OCI-LY7 (cell line): ENCODE measurements at regions not wholly inside any gene's neighbourhood (a gene's known extent, or its start where the extent isn't known, plus 50 kb on each side); places are given as distances from the start of the nearest gene placed in this dataset.

Source experiments
- BruUV-seq: library from RNA; stranded (reverse); fragments of 400-500 nt; replicated peaks from 2 replicates; lab custom pipeline; 2021; lab: Mats Ljungman, UMichigan
- CTCF ChIA-PET: fragments of 300-600 bp; sonication (Branson Sonifier 250); formaldehyde crosslinking; loops from one replicate; lab custom pipeline; 2022; ENCODE audit warnings: antibody characterized with exemption; ENCODE audit not compliant: unreplicated experiment; lab: Charles Lee
- POLR2A ChIA-PET: fragments of 300-600 bp; sonication (Branson Sonifier 250); formaldehyde crosslinking; loops from one replicate; lab custom pipeline; 2022; ENCODE audit warnings: antibody characterized with exemption; lab: Charles Lee
- DNase-seq: peaks from one replicate; pipeline ENCODE4 v3.0.0-alpha.2; 2015; ENCODE audit warnings: low spot score
- H2AFZ ChIP-seq: fragments of 200-600 bp; sonication (generic), shearing (Covaris generic); 2 replicates; pipeline ENCODE4 v1.6.1; 2014; ENCODE audit warnings: mild to moderate bottlenecking, antibody characterized with exemption, low read length, moderate library complexity
- H3K27ac ChIP-seq: fragments of 200-600 bp; sonication (generic); 2 replicates; pipeline ENCODE4 v1.5.1; 2014; ENCODE audit warnings: mixed run types, low read depth, mild to moderate bottlenecking, moderate library complexity, low read length, inconsistent platforms; ENCODE audit not compliant: poor library complexity, severe bottlenecking
- H3K36me3 ChIP-seq: fragments of 200-600 bp; sonication (generic); 2 replicates; pipeline ENCODE4 v1.6.1; 2014; ENCODE audit warnings: mild to moderate bottlenecking, antibody characterized with exemption, low read length, moderate library complexity, mixed read lengths; ENCODE audit not compliant: insufficient read depth
- H3K4me1 ChIP-seq: fragments of 200-600 bp; sonication (generic); 2 replicates; pipeline ENCODE4 v1.5.1; 2014; ENCODE audit warnings: mild to moderate bottlenecking, low read length; ENCODE audit not compliant: insufficient read depth, poor library complexity, severe bottlenecking
- H3K4me2 ChIP-seq: fragments of 200-600 bp; sonication (generic); 2 replicates; pipeline ENCODE4 v1.6.1; 2014; ENCODE audit warnings: mild to moderate bottlenecking, low read length
- H3K4me3 ChIP-seq: fragments of 200-600 bp; sonication (generic); 2 replicates; pipeline ENCODE4 v1.5.1; 2014; ENCODE audit warnings: mild to moderate bottlenecking, low read depth, low read length; ENCODE audit not compliant: poor library complexity, severe bottlenecking
- H3K79me2 ChIP-seq: fragments of 200-600 bp; sonication (generic); 2 replicates; pipeline ENCODE4 v1.6.1; 2016; ENCODE audit warnings: low read depth, mild to moderate bottlenecking, low read length, moderate library complexity, mixed read lengths; ENCODE audit not compliant: insufficient read depth
- H3K9me2 ChIP-seq: fragments of 200-600 bp; sonication (generic); 2 replicates; pipeline ENCODE4 v1.6.1; 2016; ENCODE audit warnings: mild to moderate bottlenecking, low read length, mixed read lengths; ENCODE audit not compliant: insufficient read depth
- H3K9me3 ChIP-seq: fragments of 200-600 bp; sonication (generic); 2 replicates; pipeline ENCODE4 v1.6.1; 2014; ENCODE audit warnings: mild to moderate bottlenecking, mixed run types, low read length, mixed read lengths
- H4K20me1 ChIP-seq: fragments of 200-600 bp; sonication (generic); 2 replicates; pipeline ENCODE4 v1.6.1; 2014; ENCODE audit warnings: mild to moderate bottlenecking, antibody characterized with exemption, low read length, moderate library complexity, mixed read lengths; ENCODE audit not compliant: insufficient read depth
- EZH2phosphoT487 ChIP-seq: fragments of 200-600 bp; sonication (generic); IDR thresholded peaks from 2 replicates; pipeline ENCODE4 v1.6.1; 2018; ENCODE audit warnings: low read depth, borderline replicate concordance, mild to moderate bottlenecking, mixed run types, antibody characterized with exemption, low read length, moderate library complexity, mixed read lengths
- intact Hi-C: fragments of 100-400 bp; cut with micrococcal nuclease; formaldehyde crosslinking; loops from one replicate; pipeline ENCODE4 v1.10.0; 2022; ENCODE audit not compliant: unreplicated experiment
- TF ChIP-seq, protein P1 (sequence below): fragments of 200-600 bp; sonication (generic); conservative IDR thresholded peaks from 2 replicates; pipeline ENCODE4 v1.5.1; 2014; ENCODE audit warnings: mild to moderate bottlenecking, antibody characterized with exemption, low read length, moderate library complexity, mixed read lengths

DNA sequence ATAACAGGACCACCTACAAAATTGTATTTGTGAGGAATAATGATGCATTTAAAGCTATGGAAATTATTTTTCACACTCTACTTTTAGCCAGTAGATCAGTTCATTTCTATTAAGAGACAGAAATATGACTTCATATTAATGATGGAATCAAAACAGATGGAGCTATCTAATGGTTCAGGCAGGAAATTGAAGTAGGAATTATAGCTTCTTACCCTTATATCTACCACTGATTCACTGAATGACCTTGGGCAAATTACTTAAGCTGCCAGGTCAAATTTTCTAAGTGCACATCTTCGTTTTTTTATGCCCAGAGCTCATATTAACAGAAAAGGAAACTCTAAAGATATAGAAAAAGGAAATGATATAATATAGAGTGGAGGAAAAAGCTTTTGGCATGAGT, 323.1 kb downstream of the PCDH10 start:
- BruUV-seq, result no TSS peak
- Histone ChIP-seq H3K27ac (no peak overlapping the region), H3K4me1 (no peaks in the 10 kb centered on the region), H3K79me2 (no peaks in the 10 kb centered on the region), H3K9me2 (no peaks in the 10 kb centered on the region), H2AFZ (no peak overlapping the region), H3K9me3 (no peaks in the 10 kb centered on the region), H3K4me2 (no peak overlapping the region), H3K36me3 (no peaks in the 10 kb centered on the region), H4K20me1 (no peaks in the 10 kb centered on the region), H3K4me3 (no peak overlapping the region)
- DNase-seq, result no peak
- TF ChIP-seq, protein P1, sequence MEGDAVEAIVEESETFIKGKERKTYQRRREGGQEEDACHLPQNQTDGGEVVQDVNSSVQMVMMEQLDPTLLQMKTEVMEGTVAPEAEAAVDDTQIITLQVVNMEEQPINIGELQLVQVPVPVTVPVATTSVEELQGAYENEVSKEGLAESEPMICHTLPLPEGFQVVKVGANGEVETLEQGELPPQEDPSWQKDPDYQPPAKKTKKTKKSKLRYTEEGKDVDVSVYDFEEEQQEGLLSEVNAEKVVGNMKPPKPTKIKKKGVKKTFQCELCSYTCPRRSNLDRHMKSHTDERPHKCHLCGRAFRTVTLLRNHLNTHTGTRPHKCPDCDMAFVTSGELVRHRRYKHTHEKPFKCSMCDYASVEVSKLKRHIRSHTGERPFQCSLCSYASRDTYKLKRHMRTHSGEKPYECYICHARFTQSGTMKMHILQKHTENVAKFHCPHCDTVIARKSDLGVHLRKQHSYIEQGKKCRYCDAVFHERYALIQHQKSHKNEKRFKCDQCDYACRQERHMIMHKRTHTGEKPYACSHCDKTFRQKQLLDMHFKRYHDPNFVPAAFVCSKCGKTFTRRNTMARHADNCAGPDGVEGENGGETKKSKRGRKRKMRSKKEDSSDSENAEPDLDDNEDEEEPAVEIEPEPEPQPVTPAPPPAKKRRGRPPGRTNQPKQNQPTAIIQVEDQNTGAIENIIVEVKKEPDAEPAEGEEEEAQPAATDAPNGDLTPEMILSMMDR, result no peak
- no peak for TF ChIP-seq EZH2phosphoT487
- intact Hi-C loops, result no loop called here
- ChIA-PET CTCF (no interaction called here), POLR2A (interaction anchor here (0.6 kb wide), 1 partner anchor 820 kb away, joined by 3 read pairs; no protein-coding TSS in a partner anchor)

DNA sequence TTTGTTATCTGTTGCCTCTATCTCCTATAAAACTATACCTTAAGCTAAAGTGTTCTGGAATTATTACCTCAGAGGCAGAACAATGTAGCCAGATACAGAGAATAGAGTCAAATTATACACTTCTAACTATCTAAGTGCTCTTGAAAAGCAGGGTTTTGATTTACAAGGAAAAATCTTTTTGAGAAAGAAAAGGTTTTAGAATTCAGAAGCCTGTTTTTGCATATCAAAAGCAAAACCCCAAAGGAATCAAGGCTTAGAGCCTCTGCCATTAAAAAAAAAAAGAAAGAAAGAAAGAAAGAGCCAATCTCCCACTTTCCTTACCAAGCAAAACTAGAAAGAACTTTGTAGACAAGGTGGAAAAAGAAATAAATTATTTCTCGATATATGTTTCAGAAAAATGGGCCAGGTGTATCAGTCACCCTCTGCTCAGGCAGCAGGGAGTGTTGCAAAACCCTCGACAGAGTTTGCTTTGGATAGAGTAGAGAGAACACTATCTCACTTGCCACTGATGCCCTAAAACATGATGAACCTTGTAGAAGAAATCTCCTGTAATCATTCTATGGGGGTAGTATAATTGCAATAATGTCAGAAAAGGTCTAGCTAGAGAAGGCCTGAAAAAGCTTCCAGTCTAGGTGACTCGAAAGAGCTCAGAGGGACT, 318.3 kb downstream of the PCDH10 start:
- Histone ChIP-seq H3K9me2 (no peaks in the 10 kb centered on the region), H3K4me1 (no peaks in the 10 kb centered on the region), H4K20me1 (no peaks in the 10 kb centered on the region), H3K36me3 (no peaks in the 10 kb centered on the region), H3K79me2 (no peaks in the 10 kb centered on the region), H3K9me3 (no peaks in the 10 kb centered on the region), H3K4me3 (no peak overlapping the region), H3K27ac (no peak overlapping the region), H3K4me2 (no peak overlapping the region), H2AFZ (no peak overlapping the region)
- no peak for DNase-seq
- BruUV-seq, result no TSS peak
- POLR2A ChIA-PET, result no interaction called here
- TF ChIP-seq, protein P1, result no peak
- TF ChIP-seq EZH2phosphoT487, result no peak
- intact Hi-C loops, result no loop called here
- CTCF ChIA-PET, result no interaction called here

DNA sequence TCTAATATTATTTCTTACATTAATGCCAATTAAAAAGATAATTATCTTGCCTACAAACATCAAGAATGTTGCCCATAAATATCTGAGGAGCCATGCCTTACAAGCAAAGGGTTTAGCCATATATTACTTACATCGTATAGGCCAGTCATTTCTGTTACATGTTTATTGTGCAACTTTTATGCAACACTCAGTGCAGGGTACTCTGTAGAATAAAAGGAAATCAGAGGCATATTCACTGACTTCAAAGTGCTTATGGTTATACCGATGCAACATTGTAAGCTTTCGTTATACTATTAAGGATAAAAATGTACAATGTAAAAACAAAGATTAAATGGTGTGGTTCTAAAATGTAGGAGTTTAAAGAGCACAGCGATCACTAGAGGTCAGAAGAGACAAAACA, 315.9 kb downstream of the PCDH10 start:
- no TSS peak for BruUV-seq

More for the DNA sequence above, 315.9 kb downstream of the PCDH10 start:
- no peaks in the 10 kb centered on the region for H3K36me3 ChIP-seq
- POLR2A ChIA-PET, result no interaction called here
- no peaks in the 10 kb centered on the region for H3K9me2 ChIP-seq
- CTCF ChIA-PET, result no interaction called here
- intact Hi-C loops, result no loop called here
- H3K4me3 ChIP-seq, result no peak overlapping the region
- H3K4me2 ChIP-seq, result no peak overlapping the region
- H3K27ac ChIP-seq, result no peak overlapping the region
- no peaks in the 10 kb centered on the region for H3K79me2 ChIP-seq
- H4K20me1 ChIP-seq, result no peaks in the 10 kb centered on the region
- no peak overlapping the region for H2AFZ ChIP-seq
- H3K9me3 ChIP-seq, result no peaks in the 10 kb centered on the region
- DNase-seq, result no peak
- TF ChIP-seq, protein P1, result no peak
- no peak for TF ChIP-seq EZH2phosphoT487
- no peaks in the 10 kb centered on the region for H3K4me1 ChIP-seq
